K562 (cell line): ENCODE measurements at regions not wholly inside any gene's neighbourhood (a gene's known extent, or its start where the extent isn't known, plus 50 kb on each side); places are given as distances from the start of the nearest gene placed in this dataset.

Source experiments
- ATAC-seq: fragments of 200-7000 bp; cut with Tn5 transposase; 3 replicates; pipeline ENCODE4 v1.9.1; 2020; ENCODE audit warnings: moderate library complexity
- BruUV-seq: library from RNA; stranded (reverse); fragments of 400-500 nt; replicated peaks from 2 replicates; lab custom pipeline; 2021; lab: Mats Ljungman, UMichigan
- CTCF ChIA-PET: fragments of 300-600 bp; formaldehyde crosslinking; extraction: SDS; loops from one replicate; lab custom pipeline; 2021; ENCODE audit warnings: low intra/inter-chr PET ratio; lab: Yijun Ruan, JAX
- POLR2A ChIA-PET: fragments of 300-600, 350-650 bp; sonication (Branson Sonifier 250); formaldehyde crosslinking; extraction: SDS; loops from one replicate; lab custom pipeline; 2021; ENCODE audit warnings: antibody characterized with exemption, inconsistent platforms; lab: Yijun Ruan, JAX
- DNase-seq, 4 experiments: peaks; one replicate each; pipeline versions ENCODE4 v3.0.0 to v3.0.0-alpha.2; 2011 to 2018; ENCODE audit warnings: low spot score in 3 of 4, mixed read lengths in 3 of 4; ENCODE audit errors: extremely low read depth in 1 of 4
- FAIRE-seq: peaks from 2 replicates; lab custom pipeline; 2011; peaks lifted over from hg19 to GRCh38; lab: Jason Lieb, UNC
- H2AFZ ChIP-seq: 2 replicates; pipeline ENCODE4 v1.6.0; 2011; ENCODE audit warnings: low read depth, low read length, control low read depth, inconsistent platforms
- H3K27ac ChIP-seq: fragments of 200-600 bp; 3 replicates; pipeline ENCODE4 v1.8.0; 2011; ENCODE audit warnings: low read depth, mild to moderate bottlenecking, control low read depth, inconsistent platforms, low read length, moderate library complexity, mixed read lengths; ENCODE audit errors: extremely low read depth
- H3K27me3 ChIP-seq, 2 experiments: fragments of 300-600 bp in 1 of 2; 2 replicates in 1 of 2; 3 replicates in 1 of 2; pipeline versions ENCODE4 v1.6.0 to v1.8.0; 2011; ENCODE audit warnings: inconsistent platforms in 2 of 2, low read length in 2 of 2, mild to moderate bottlenecking in 1 of 2, mixed read lengths in 1 of 2, moderate library complexity in 1 of 2; ENCODE audit not compliant: control insufficient read depth in 2 of 2, insufficient read depth in 2 of 2
- H3K36me3 ChIP-seq: fragments of 300-600 bp; 3 replicates; pipeline ENCODE4 v1.8.0; 2011; ENCODE audit warnings: mild to moderate bottlenecking, low read length, inconsistent platforms; ENCODE audit not compliant: control insufficient read depth, insufficient read depth
- H3K4me1 ChIP-seq, 2 experiments: fragments of 200-600 bp in 1 of 2; replicated peaks in 1 of 2; 2 replicates in 1 of 2; 3 replicates in 1 of 2; pipeline versions ENCODE4 v1.5.1 to v1.8.0; 2011; ENCODE audit warnings: inconsistent platforms in 2 of 2, low read length in 2 of 2, mild to moderate bottlenecking in 1 of 2, mixed read lengths in 1 of 2, moderate library complexity in 1 of 2; ENCODE audit not compliant: control insufficient read depth in 2 of 2, insufficient read depth in 2 of 2
- H3K4me2 ChIP-seq: 2 replicates; pipeline ENCODE4 v1.6.1; 2011; ENCODE audit warnings: low read length, control low read depth, inconsistent platforms, mixed read lengths; ENCODE audit not compliant: insufficient read depth
- H3K4me3 ChIP-seq: fragments of 200-600 bp; sonication (generic), shearing (Covaris generic); 2 replicates; pipeline ENCODE4 v1.5.1; 2016; ENCODE audit warnings: control low read depth, inconsistent platforms
- H3K79me2 ChIP-seq: fragments of 200-600 bp; 3 replicates; pipeline ENCODE4 v1.8.0; 2011; ENCODE audit warnings: low read length, inconsistent platforms; ENCODE audit not compliant: control insufficient read depth, insufficient read depth
- H3K9ac ChIP-seq, 2 experiments: 2 replicates each; pipeline versions ENCODE4 v1.6.0 to v1.6.1; 2011; ENCODE audit warnings: low read depth in 2 of 2, low read length in 2 of 2, control low read depth in 1 of 2, inconsistent platforms in 1 of 2, mild to moderate bottlenecking in 1 of 2, mixed read lengths in 1 of 2; ENCODE audit not compliant: insufficient read depth in 1 of 2
- H3K9me1 ChIP-seq: one replicate; pipeline ENCODE4 v1.6.0; 2011; ENCODE audit warnings: inconsistent platforms, mild to moderate bottlenecking, low read length, moderate library complexity; ENCODE audit not compliant: control insufficient read depth, insufficient read depth
- H3K9me3 ChIP-seq: replicated peaks from 2 replicates; pipeline ENCODE4 v1.5.1; 2011; ENCODE audit warnings: low read depth, low read length, inconsistent platforms; ENCODE audit not compliant: control insufficient read depth, insufficient read depth
- H4K20me1 ChIP-seq: replicated peaks from 2 replicates; pipeline ENCODE4 v1.6.1; 2011; ENCODE audit warnings: low read length, inconsistent platforms, mixed read lengths; ENCODE audit not compliant: control insufficient read depth, insufficient read depth
- HOXB6 ChIP-seq: fragments of 250-450 bp; sonication (Bioruptor Pico); IDR thresholded peaks from 2 replicates; pipeline ENCODE4 v1.5.1; 2022; ENCODE audit warnings: mild to moderate bottlenecking, borderline replicate concordance
- JUND ChIP-seq, 2 experiments: IDR thresholded peaks; 2 replicates in 1 of 2; 3 replicates in 1 of 2; pipeline ENCODE4 v1.6.1; 2011; ENCODE audit warnings: borderline replicate concordance in 2 of 2, low read depth in 2 of 2, low read length in 2 of 2, improper control_type of control experiment in 1 of 2, missing biosample characterization in 1 of 2, missing genetic modification characterization in 1 of 2, missing genetic modification reagents in 1 of 2
- PHB2 ChIP-seq: fragments of 450-650 bp; IDR thresholded peaks from 2 replicates; pipeline ENCODE4 v1.6.1; 2017; ENCODE audit warnings: low read depth
- PML ChIP-seq: IDR thresholded peaks from 2 replicates; pipeline ENCODE4 v1.6.1; 2012; ENCODE audit warnings: low read length, inconsistent platforms
- POLR2AphosphoS2 ChIP-seq: IDR thresholded peaks from 2 replicates; pipeline ENCODE4 v1.6.1; 2012; ENCODE audit warnings: low read length, improper control_type of control experiment
- SMAD4 ChIP-seq: fragments of 250-450 bp; sonication (Bioruptor Pico); conservative IDR thresholded peaks from 2 replicates; pipeline ENCODE4 v1.8.0; 2021; ENCODE audit warnings: inconsistent platforms, mild to moderate bottlenecking, moderate library complexity
- SMARCB1 ChIP-seq: IDR thresholded peaks from 2 replicates; pipeline ENCODE4 v1.6.1; 2011; ENCODE audit warnings: improper control_type of control experiment, low read depth; ENCODE audit not compliant: insufficient read length
- ZBTB26 ChIP-seq: fragments of 450-650 bp; formaldehyde crosslinking; IDR thresholded peaks from 2 replicates; pipeline ENCODE4 v1.4.0; 2022; ENCODE audit warnings: missing genetic modification characterization
- ZHX1 ChIP-seq: fragments of 150-350 bp; conservative IDR thresholded peaks from 2 replicates; pipeline ENCODE4 v1.6.1; 2014; ENCODE audit warnings: low read length
- ZNF140 ChIP-seq: fragments of 250-450 bp; sonication (Bioruptor Pico); IDR thresholded peaks from 2 replicates; pipeline ENCODE4 v1.8.0; 2021; ENCODE audit warnings: moderate library complexity, mild to moderate bottlenecking, inconsistent platforms
- ZNF77 ChIP-seq: fragments of 250-450 bp; sonication (Bioruptor Pico); IDR thresholded peaks from 2 replicates; pipeline ENCODE4 v1.5.0; 2020
- ZNF785 ChIP-seq: fragments of 250-450 bp; sonication (Bioruptor Pico); IDR thresholded peaks from 2 replicates; pipeline ENCODE4 v1.4.0; 2020; ENCODE audit warnings: mild to moderate bottlenecking
- WGBS: fragments of 100-300 bp; shearing (Covaris generic); methylation state at CpG from one replicate; pipeline ENCODE4 v1.1.6; 2016; ENCODE audit warnings: low coverage, mixed read lengths; ENCODE audit not compliant: insufficient coverage; ENCODE audit errors: missing lambda C conversion rate; 5-methylcytosine and 5-hydroxymethylcytosine counted together
- in situ Hi-C: fragments of 300-500 bp; cut with MboI; formaldehyde crosslinking; loops from 4 replicates; pipeline ENCODE4 v1.15.0; 2018; ENCODE audit warnings: inconsistent platforms, mixed read lengths
- intact Hi-C: fragments of 100-400 bp; cut with micrococcal nuclease; formaldehyde crosslinking; loops from 2 replicates; pipeline ENCODE4 v1.14.2; 2022
- TF ChIP-seq, protein P1 (sequence below), 2 experiments: IDR thresholded peaks; 2 replicates each; pipeline ENCODE4 v1.6.1; 2012; ENCODE audit warnings: improper control_type of control experiment in 2 of 2, low read depth in 2 of 2, low read length in 2 of 2, borderline replicate concordance in 1 of 2
- TF ChIP-seq, protein P2 (sequence below): fragments of 450-650 bp; IDR thresholded peaks from one replicate; pipeline ENCODE4 v1.6.1; 2018; ENCODE audit warnings: mild to moderate bottlenecking, moderate library complexity; ENCODE audit not compliant: partially characterized antibody

DNA sequence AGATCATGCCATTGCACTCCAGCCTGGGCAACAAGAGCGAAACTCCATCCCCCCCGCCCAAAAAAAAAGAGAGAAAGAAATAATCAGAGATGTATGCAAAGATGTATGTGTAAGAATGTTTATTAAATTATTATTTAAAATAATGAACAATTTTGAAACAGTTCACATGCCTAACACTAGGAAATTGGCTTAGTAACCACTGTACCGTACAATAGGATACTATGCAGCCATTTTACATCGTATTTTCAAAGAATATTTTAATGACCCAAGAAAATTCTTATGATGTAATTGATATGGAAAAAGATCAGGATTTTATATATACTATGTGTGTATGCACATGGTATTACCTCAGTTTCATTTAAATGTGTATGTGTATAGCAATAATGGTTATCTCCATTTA, 190.5 kb downstream of the ZFP36L2 start:
- Histone ChIP-seq H3K9me3 (no peaks in the 10 kb centered on the region), H3K9me1 (no peaks in the 10 kb centered on the region), H3K27ac (no peak overlapping the region), H2AFZ (no peak overlapping the region), H4K20me1 (no peaks in the 10 kb centered on the region), H3K9ac (no peak overlapping the region), H3K4me2 (no peak overlapping the region), H3K27me3 (no peaks in the 10 kb centered on the region), H3K79me2 (no peaks in the 10 kb centered on the region), H3K4me3 (no peak overlapping the region), H3K4me1 (peaks cover 23 to 28% of the 10 kb centered on the region in 2 experiments), H3K36me3 (no peaks in the 10 kb centered on the region)
- in situ Hi-C loops: no loop called here
- intact Hi-C loops: no loop called here
- no TSS peak for BruUV-seq
- DNase-seq (no peak), FAIRE-seq (no peak), ATAC-seq (no peak)
- TF ChIP-seq SMAD4 (no peak), SMARCB1 (no peak), POLR2AphosphoS2 (no peak), PHB2 (no peak), ZHX1 (no peak), ZNF140 (CRISPR knock-in tag) (no peak), ZNF785 (no peak), ZBTB26 (CRISPR knock-in tag) (no peak), PML (no peak), HOXB6 (CRISPR knock-in tag) (no peak), ZNF77 (no peak), JUND (IDR thresholded peaks at IDR 0.05; ENCODE audit: borderline replicate concordance, low read depth, low read length) (no peak), JUND (tag; IDR thresholded peaks at IDR 0.05; ENCODE audit: borderline replicate concordance, low read depth, low read length) (no peak)
- TF ChIP-seq, protein P1, sequence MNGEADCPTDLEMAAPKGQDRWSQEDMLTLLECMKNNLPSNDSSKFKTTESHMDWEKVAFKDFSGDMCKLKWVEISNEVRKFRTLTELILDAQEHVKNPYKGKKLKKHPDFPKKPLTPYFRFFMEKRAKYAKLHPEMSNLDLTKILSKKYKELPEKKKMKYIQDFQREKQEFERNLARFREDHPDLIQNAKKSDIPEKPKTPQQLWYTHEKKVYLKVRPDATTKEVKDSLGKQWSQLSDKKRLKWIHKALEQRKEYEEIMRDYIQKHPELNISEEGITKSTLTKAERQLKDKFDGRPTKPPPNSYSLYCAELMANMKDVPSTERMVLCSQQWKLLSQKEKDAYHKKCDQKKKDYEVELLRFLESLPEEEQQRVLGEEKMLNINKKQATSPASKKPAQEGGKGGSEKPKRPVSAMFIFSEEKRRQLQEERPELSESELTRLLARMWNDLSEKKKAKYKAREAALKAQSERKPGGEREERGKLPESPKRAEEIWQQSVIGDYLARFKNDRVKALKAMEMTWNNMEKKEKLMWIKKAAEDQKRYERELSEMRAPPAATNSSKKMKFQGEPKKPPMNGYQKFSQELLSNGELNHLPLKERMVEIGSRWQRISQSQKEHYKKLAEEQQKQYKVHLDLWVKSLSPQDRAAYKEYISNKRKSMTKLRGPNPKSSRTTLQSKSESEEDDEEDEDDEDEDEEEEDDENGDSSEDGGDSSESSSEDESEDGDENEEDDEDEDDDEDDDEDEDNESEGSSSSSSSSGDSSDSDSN (IDR thresholded peaks at IDR 0.05; ENCODE audit: borderline replicate concordance in 1 of 2, low read depth in 2 of 2, low read length in 2 of 2): no peak
- TF ChIP-seq, protein P2, sequence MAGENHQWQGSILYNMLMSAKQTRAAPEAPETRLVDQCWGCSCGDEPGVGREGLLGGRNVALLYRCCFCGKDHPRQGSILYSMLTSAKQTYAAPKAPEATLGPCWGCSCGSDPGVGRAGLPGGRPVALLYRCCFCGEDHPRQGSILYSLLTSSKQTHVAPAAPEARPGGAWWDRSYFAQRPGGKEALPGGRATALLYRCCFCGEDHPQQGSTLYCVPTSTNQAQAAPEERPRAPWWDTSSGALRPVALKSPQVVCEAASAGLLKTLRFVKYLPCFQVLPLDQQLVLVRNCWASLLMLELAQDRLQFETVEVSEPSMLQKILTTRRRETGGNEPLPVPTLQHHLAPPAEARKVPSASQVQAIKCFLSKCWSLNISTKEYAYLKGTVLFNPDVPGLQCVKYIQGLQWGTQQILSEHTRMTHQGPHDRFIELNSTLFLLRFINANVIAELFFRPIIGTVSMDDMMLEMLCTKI: no peak
- 81% methylated on average over 4 of the region's 4 CpGs for WGBS
- ChIA-PET CTCF (no interaction called here), POLR2A (no interaction called here)
